Dendritic cell treated with granulocyte-macrophage colony-stimulating factor and Interleukin-4, amounts not matched to agents 40 ng/mL and 50 ng/mL, for 4 days (primary cell): ENCODE measurements at regions not wholly inside any gene's neighbourhood (a gene's known extent, or its start where the extent isn't known, plus 50 kb on each side); places are given as distances from the start of the nearest gene placed in this dataset.

ENCODE experiments used
- H3K27ac Mint-ChIP-seq: one replicate; pipeline ENCODE4 v1.8.0; 2022; ENCODE audit warnings: mild to moderate bottlenecking, mixed read lengths
- H3K27me3 Mint-ChIP-seq: one replicate; pipeline ENCODE4 v1.8.0; 2022; ENCODE audit warnings: mild to moderate bottlenecking, mixed read lengths
- H3K36me3 Mint-ChIP-seq: one replicate; pipeline ENCODE4 v1.8.0; 2022; ENCODE audit warnings: low read depth, mixed read lengths
- H3K4me1 Mint-ChIP-seq: one replicate; pipeline ENCODE4 v1.8.0; 2022; ENCODE audit warnings: low read depth, mixed read lengths
- H3K4me3 Mint-ChIP-seq: one replicate; pipeline ENCODE4 v1.8.0; 2022; ENCODE audit warnings: mild to moderate bottlenecking, moderate library complexity, mixed read lengths
- H3K9me3 Mint-ChIP-seq: one replicate; pipeline ENCODE4 v1.8.0; 2022; ENCODE audit warnings: mixed read lengths
- intact Hi-C: fragments of 100-400 bp; cut with micrococcal nuclease; formaldehyde crosslinking; loops from one replicate; pipeline ENCODE4 v1.15.0; 2022

GRCh38 chr5:54719384-54720283 is 202.1 kb downstream of the SNX18 start:
- H3K4me3 Mint-ChIP-seq, result no peak overlapping the region
- H3K9me3 Mint-ChIP-seq, result peaks cover 18% of the 10 kb centered on the region
- no peaks in the 10 kb centered on the region for H3K27me3 Mint-ChIP-seq
- peak overlapping the region; percentile 57 for H3K27ac Mint-ChIP-seq
- intact Hi-C loops, result no loop called here
- no peaks in the 10 kb centered on the region for H3K36me3 Mint-ChIP-seq
- peaks cover 36% of the 10 kb centered on the region for H3K4me1 Mint-ChIP-seq

- Mint-ChIP-seq H3K27me3 (no peaks in the 10 kb centered on the region), H3K4me3 (no peak overlapping the region), H3K4me1 (peaks cover 40% of the 10 kb centered on the region), H3K27ac (no peak overlapping the region), H3K36me3 (no peaks in the 10 kb centered on the region), H3K9me3 (peaks cover 22% of the 10 kb centered on the region)
- intact Hi-C loops, result no loop called here
These were observed 201.1 kb downstream of the SNX18 start for GRCh38 chr5:54718656-54719055.

- peaks cover 40% of the 10 kb centered on the region for H3K4me1 Mint-ChIP-seq
- no peaks in the 10 kb centered on the region for H3K36me3 Mint-ChIP-seq
- peaks cover 20% of the 10 kb centered on the region for H3K9me3 Mint-ChIP-seq
- no peak overlapping the region for H3K4me3 Mint-ChIP-seq
- H3K27ac Mint-ChIP-seq, result no peak overlapping the region
- intact Hi-C loops, result no loop called here
- H3K27me3 Mint-ChIP-seq, result no peaks in the 10 kb centered on the region
These were observed 200.3 kb downstream of the SNX18 start for GRCh38 chr5:54717870-54718269.

DNA sequence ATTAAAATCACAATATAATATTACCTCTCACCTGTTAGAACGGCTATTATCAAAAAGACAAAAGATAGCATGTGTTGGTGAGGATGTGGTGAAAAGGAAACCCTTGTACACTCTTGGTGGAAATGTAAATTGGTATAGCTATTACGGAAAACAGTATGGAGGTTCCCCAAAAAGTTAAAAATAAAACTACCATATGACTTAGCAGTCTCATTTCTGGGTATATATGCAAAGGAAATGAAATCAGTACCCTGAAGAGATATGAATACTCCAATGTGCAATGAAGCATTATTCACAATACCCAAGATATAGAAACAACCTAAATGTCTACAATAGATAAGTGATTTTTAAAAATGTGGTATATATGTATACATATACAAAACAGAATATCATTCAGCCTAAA is 199.9 kb downstream of the SNX18 start:
- no peak overlapping the region for H3K4me3 Mint-ChIP-seq
- H3K27ac Mint-ChIP-seq, result no peak overlapping the region
- H3K9me3 Mint-ChIP-seq, result peaks cover 18% of the 10 kb centered on the region
- intact Hi-C loops, result no loop called here
- H3K4me1 Mint-ChIP-seq, result peaks cover 40% of the 10 kb centered on the region
- no peaks in the 10 kb centered on the region for H3K27me3 Mint-ChIP-seq
- H3K36me3 Mint-ChIP-seq, result no peaks in the 10 kb centered on the region

- peaks cover 21% of the 10 kb centered on the region for H3K4me1 Mint-ChIP-seq
- H3K27ac Mint-ChIP-seq, result no peak overlapping the region
- no peak overlapping the region for H3K4me3 Mint-ChIP-seq
- no peaks in the 10 kb centered on the region for H3K27me3 Mint-ChIP-seq
- peaks cover 18% of the 10 kb centered on the region for H3K9me3 Mint-ChIP-seq
- intact Hi-C loops, result no loop called here
- H3K36me3 Mint-ChIP-seq, result no peaks in the 10 kb centered on the region
These were observed 196.5 kb downstream of the SNX18 start for GRCh38 chr5:54713923-54714581.

DNA sequence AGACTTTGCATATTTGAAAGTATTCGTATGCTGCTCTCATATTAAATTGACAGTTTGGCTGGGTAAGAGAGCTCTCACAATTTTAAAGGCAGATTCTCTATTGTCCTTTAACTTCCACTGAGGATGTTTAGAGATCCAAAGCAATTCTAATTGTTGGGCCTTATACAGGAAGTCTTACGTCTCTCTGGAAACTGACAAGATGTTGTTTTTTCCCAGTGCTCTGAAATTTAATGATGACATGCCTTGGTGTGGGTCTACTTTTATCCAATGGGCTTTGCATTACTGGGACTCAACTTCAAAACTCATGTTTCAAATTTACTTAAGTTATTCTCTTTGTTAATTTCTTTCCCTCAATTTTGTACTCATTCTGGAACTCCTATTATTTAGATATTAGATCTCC is 191.5 kb downstream of the SNX18 start:
- peaks cover 21% of the 10 kb centered on the region for H3K4me1 Mint-ChIP-seq
- no peak overlapping the region for H3K27ac Mint-ChIP-seq
- peaks cover 9% of the 10 kb centered on the region for H3K9me3 Mint-ChIP-seq
- intact Hi-C loops, result loop anchor here (10.0 kb wide), 1 partner anchor 136 kb away; no protein-coding TSS in a partner anchor
- no peaks in the 10 kb centered on the region for H3K36me3 Mint-ChIP-seq
- no peaks in the 10 kb centered on the region for H3K27me3 Mint-ChIP-seq
- no peak overlapping the region for H3K4me3 Mint-ChIP-seq

GRCh38 chr5:54707841-54708240 is 190.3 kb downstream of the SNX18 start:
- Mint-ChIP-seq H3K4me1 (peaks cover 32% of the 10 kb centered on the region), H3K9me3 (no peaks in the 10 kb centered on the region), H3K27ac (no peak overlapping the region), H3K36me3 (no peaks in the 10 kb centered on the region), H3K27me3 (no peaks in the 10 kb centered on the region), H3K4me3 (no peak overlapping the region)
- intact Hi-C loops, result loop anchor here (10.0 kb wide), 1 partner anchor 137 kb away; no protein-coding TSS in a partner anchor

- peak overlapping the region; percentile 48 for H3K27ac Mint-ChIP-seq
- H3K4me3 Mint-ChIP-seq, result no peak overlapping the region
- no peaks in the 10 kb centered on the region for H3K27me3 Mint-ChIP-seq
- peaks cover 50% of the 10 kb centered on the region for H3K4me1 Mint-ChIP-seq
- H3K36me3 Mint-ChIP-seq, result no peaks in the 10 kb centered on the region
- intact Hi-C loops, result loop anchor here (10.0 kb wide), 1 partner anchor 139 kb away; no protein-coding TSS in a partner anchor
- H3K9me3 Mint-ChIP-seq, result no peaks in the 10 kb centered on the region
These were observed 188.6 kb downstream of the SNX18 start for GRCh38 chr5:54705994-54706653.

DNA sequence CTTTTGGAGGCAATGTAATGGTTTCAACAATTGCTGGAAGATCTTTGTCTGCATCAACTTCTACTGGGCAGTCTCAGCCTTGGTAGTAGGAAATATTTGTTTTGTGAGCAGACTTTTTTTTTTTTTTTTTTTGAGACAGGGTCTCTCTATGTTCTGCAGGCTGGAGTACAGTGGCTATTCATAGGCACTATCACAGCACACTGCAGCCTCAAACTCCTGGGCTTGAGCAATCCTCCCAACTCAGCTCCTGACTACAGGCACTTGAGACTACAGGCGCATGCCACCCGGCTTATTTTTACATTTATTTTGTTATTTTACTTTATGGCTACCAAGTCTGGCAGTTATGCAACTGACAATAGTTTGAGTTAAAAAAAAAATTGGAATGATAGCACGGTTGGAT is 187.3 kb downstream of the SNX18 start:
- Mint-ChIP-seq H3K9me3 (no peaks in the 10 kb centered on the region), H3K36me3 (no peaks in the 10 kb centered on the region), H3K27ac (no peak overlapping the region), H3K4me1 (peaks cover 52% of the 10 kb centered on the region), H3K27me3 (no peaks in the 10 kb centered on the region), H3K4me3 (no peak overlapping the region)
- intact Hi-C loops, result loop anchor here (10.0 kb wide), 1 partner anchor 140 kb away; no protein-coding TSS in a partner anchor

GRCh38 chr5:54704333-54704732 is 186.8 kb downstream of the SNX18 start:
- intact Hi-C loops, result loop anchor here (10.0 kb wide), 1 partner anchor 140 kb away; no protein-coding TSS in a partner anchor
- no peaks in the 10 kb centered on the region for H3K36me3 Mint-ChIP-seq
- H3K9me3 Mint-ChIP-seq, result no peaks in the 10 kb centered on the region
- H3K27me3 Mint-ChIP-seq, result no peaks in the 10 kb centered on the region
- H3K4me3 Mint-ChIP-seq, result no peak overlapping the region
- H3K4me1 Mint-ChIP-seq, result peaks cover 52% of the 10 kb centered on the region
- H3K27ac Mint-ChIP-seq, result no peak overlapping the region

GRCh38 chr5:54703565-54704255 is 186.2 kb downstream of the SNX18 start:
- Mint-ChIP-seq H3K4me3 (no peak overlapping the region), H3K4me1 (peaks cover 52% of the 10 kb centered on the region), H3K9me3 (no peaks in the 10 kb centered on the region), H3K27ac (peak overlapping the region; percentile 44), H3K27me3 (no peaks in the 10 kb centered on the region), H3K36me3 (no peaks in the 10 kb centered on the region)
- intact Hi-C loops, result loop anchor here (10.0 kb wide), 1 partner anchor 141 kb away; no protein-coding TSS in a partner anchor

- Mint-ChIP-seq H3K27ac (no peak overlapping the region), H3K4me3 (no peak overlapping the region), H3K36me3 (no peaks in the 10 kb centered on the region), H3K4me1 (peaks cover 58% of the 10 kb centered on the region), H3K27me3 (no peaks in the 10 kb centered on the region), H3K9me3 (no peaks in the 10 kb centered on the region)
- intact Hi-C loops, result loop anchor here (10.0 kb wide), 1 partner anchor 142 kb away; no protein-coding TSS in a partner anchor
These were observed 185.6 kb downstream of the SNX18 start for GRCh38 chr5:54703133-54703532.

- no peaks in the 10 kb centered on the region for H3K36me3 Mint-ChIP-seq
- intact Hi-C loops, result loop anchor here (10.0 kb wide), 1 partner anchor 142 kb away; no protein-coding TSS in a partner anchor
These were observed 184.9 kb downstream of the SNX18 start for GRCh38 chr5:54702470-54702869.

More at GRCh38 chr5:54702470-54702869, 184.9 kb downstream of the SNX18 start:
- Mint-ChIP-seq H3K9me3 (no peaks in the 10 kb centered on the region), H3K4me1 (peaks cover 59% of the 10 kb centered on the region), H3K4me3 (no peak overlapping the region), H3K27ac (no peak overlapping the region), H3K27me3 (no peaks in the 10 kb centered on the region)
